Breast epithelium (tissue), 3 donors: ENCODE measurements at regions not wholly inside any gene's neighbourhood (a gene's known extent, or its start where the extent isn't known, plus 50 kb on each side); places are given as distances from the start of the nearest gene placed in this dataset.

ENCODE experiments used
- CTCF ChIP-seq, 3 donors: fragments of 450-650 bp; IDR thresholded peaks; one replicate each; pipeline ENCODE4 v1.5.1; 2016 to 2017; ENCODE audit warnings: antibody characterized with exemption in 3 of 3, mild to moderate bottlenecking in 3 of 3, moderate library complexity in 3 of 3
- POLR2A ChIP-seq: fragments of 450-650 bp; IDR thresholded peaks from one replicate; pipeline ENCODE4 v1.6.1; 2016; ENCODE audit warnings: antibody characterized with exemption, mild to moderate bottlenecking, moderate library complexity
- POLR2AphosphoS5 ChIP-seq, 3 donors: sonication (generic); formaldehyde crosslinking; IDR thresholded peaks; one replicate each; pipeline ENCODE4 v1.6.1; 2017; ENCODE audit warnings: antibody characterized with exemption in 3 of 3

GRCh38 chr12:45666396-45666795 lies 63.1 kb upstream of the ARID2 start:
- no peak for TF ChIP-seq CTCF (IDR thresholded peaks at IDR 0.05)
- no peak for TF ChIP-seq POLR2A
- TF ChIP-seq POLR2AphosphoS5 (IDR thresholded peaks at IDR 0.05), result no peak
